ENCODE measurements at regions not wholly inside any gene's neighbourhood (a gene's known extent, or its start where the extent isn't known, plus 50 kb on each side); places are given as distances from the start of the nearest gene placed in this dataset.

DNA sequence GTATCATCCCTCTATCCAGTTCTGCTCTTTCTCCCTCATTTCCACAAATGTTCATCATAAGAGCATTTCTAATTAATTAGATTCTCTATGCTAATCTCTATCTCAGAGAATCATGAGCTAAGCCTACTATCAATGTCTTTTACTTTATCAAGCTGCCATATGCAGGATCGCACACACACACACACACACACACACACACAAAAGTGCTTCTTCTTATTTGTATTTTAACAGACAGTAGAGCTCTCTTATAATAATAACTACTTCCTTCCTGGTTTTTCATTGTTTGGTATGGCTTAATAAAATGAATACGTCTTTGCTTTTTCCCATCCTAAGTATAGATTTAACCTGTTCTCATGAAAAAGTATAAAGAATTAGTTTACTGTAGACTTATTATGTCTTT is 170.2 kb downstream of the HAO1 start:
- no peak overlapping the region for H3K27ac ChIP-seq
- H3K4me3 ChIP-seq = no peak overlapping the region
- no peak for TF ChIP-seq POLR2A (IDR thresholded peaks at IDR 0.05)
- TF ChIP-seq, protein P1, sequence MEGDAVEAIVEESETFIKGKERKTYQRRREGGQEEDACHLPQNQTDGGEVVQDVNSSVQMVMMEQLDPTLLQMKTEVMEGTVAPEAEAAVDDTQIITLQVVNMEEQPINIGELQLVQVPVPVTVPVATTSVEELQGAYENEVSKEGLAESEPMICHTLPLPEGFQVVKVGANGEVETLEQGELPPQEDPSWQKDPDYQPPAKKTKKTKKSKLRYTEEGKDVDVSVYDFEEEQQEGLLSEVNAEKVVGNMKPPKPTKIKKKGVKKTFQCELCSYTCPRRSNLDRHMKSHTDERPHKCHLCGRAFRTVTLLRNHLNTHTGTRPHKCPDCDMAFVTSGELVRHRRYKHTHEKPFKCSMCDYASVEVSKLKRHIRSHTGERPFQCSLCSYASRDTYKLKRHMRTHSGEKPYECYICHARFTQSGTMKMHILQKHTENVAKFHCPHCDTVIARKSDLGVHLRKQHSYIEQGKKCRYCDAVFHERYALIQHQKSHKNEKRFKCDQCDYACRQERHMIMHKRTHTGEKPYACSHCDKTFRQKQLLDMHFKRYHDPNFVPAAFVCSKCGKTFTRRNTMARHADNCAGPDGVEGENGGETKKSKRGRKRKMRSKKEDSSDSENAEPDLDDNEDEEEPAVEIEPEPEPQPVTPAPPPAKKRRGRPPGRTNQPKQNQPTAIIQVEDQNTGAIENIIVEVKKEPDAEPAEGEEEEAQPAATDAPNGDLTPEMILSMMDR (IDR thresholded peaks at IDR 0.05) = no peak
- no peaks in the 10 kb centered on the region for H3K36me3 ChIP-seq
- H3K4me1 ChIP-seq = no peaks in the 10 kb centered on the region
- no peaks in the 10 kb centered on the region for H3K9me3 ChIP-seq
- DNase-seq = no peak
- H3K27me3 ChIP-seq = no peaks in the 10 kb centered on the region
- intact Hi-C loops (cut with DNase I; ENCODE audit: low total_unique reads) = no loop called here

DNA sequence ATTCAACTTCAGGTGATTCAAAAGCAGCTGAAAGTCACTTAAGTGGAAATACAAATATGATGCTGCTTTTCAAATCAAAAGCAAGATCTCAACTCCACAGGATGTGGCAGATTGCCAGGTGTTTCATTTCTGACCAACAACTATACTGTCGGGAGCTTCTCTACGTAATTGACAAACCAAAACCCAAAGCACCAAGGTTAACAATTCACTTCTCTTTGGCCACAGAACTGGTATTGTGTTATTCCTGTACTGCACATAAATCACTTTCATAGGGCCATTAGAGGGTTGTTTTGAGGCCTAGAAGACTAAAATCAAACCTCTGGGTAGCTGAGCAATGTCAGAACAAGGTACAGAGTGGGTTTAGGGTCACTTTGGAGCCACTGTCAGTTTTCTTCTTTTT is 169.7 kb downstream of the HAO1 start:
- no peak for DNase-seq
- Histone ChIP-seq H3K4me3 (no peak overlapping the region), H3K27ac (no peak overlapping the region), H3K36me3 (no peaks in the 10 kb centered on the region), H3K27me3 (no peaks in the 10 kb centered on the region), H3K9me3 (no peaks in the 10 kb centered on the region), H3K4me1 (no peaks in the 10 kb centered on the region)
- TF ChIP-seq, protein P1 (IDR thresholded peaks at IDR 0.05) = no peak
- TF ChIP-seq POLR2A (IDR thresholded peaks at IDR 0.05) = no peak
- intact Hi-C loops (cut with DNase I; ENCODE audit: low total_unique reads) = no loop called here

DNA sequence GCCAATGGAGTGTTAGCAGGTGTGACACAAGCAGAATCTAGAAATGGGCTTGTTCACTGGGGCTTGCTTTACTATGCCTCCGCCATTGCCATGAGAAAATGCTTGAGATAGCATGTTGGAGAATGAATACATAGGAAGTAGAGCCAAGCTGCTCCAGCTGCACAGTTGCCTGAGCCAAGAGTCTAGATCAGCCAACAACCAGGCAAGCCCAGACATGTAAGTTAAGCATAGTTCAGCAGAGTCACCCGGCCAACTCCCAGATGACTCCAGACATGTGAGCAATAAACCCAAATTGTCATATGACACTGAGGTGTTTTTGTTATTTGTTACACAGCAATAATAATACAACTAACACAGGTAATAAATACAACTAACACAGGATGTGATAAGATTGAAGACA is 167.9 kb downstream of the HAO1 start:
- Histone ChIP-seq H3K36me3 (no peaks in the 10 kb centered on the region), H3K27ac (no peak overlapping the region), H3K27me3 (no peaks in the 10 kb centered on the region), H3K9me3 (no peaks in the 10 kb centered on the region), H3K4me1 (no peaks in the 10 kb centered on the region), H3K4me3 (no peak overlapping the region)
- intact Hi-C loops (cut with DNase I; ENCODE audit: low total_unique reads) = no loop called here
- no peak for TF ChIP-seq POLR2A (IDR thresholded peaks at IDR 0.05)
- TF ChIP-seq, protein P1 (IDR thresholded peaks at IDR 0.05) = no peak
- DNase-seq = no peak

DNA sequence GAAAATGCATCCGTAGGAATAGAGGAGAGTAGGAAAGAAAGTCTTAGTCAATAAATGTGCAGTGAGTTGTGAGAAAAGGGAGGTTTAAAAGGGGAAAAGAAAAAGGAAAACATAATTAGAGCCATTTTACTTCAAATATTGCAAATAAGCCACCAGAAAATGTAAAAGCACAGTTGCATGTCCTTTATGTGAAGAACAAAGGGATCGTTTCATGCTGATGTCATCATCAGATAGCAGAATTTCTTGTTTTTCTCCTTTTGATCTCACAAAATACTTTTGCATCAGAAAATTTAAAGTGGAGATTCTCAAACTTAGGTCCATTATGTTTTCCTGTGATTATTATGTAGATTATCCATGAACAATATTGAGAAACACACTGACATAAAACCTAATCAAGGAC is 166.7 kb downstream of the HAO1 start:
- DNase-seq = no peak
- Histone ChIP-seq H3K36me3 (no peaks in the 10 kb centered on the region), H3K4me1 (no peaks in the 10 kb centered on the region), H3K9me3 (no peaks in the 10 kb centered on the region), H3K4me3 (no peak overlapping the region), H3K27me3 (no peaks in the 10 kb centered on the region), H3K27ac (no peak overlapping the region)
- TF ChIP-seq, protein P1 (IDR thresholded peaks at IDR 0.05) = no peak
- no peak for TF ChIP-seq POLR2A (IDR thresholded peaks at IDR 0.05)
- intact Hi-C loops (cut with DNase I; ENCODE audit: low total_unique reads) = no loop called here

DNA sequence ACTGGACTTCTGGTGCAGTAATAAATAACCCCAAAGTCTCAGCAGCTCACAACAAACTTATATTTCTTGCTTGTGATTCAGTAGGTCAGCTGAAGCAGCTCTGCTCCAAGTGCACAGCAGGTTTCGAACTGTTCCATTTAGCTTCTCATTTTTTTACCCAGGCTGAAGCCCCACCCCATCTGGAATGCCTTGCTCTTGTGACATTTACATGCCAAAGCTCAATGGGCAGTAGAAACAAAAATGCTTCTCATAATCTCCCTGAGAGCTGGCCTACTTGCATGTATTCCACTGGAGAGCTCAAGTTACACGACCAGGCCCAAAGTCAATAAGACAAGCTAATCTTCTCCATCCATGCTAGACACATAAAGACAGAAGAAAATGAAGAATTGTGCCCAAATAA is 165.2 kb downstream of the HAO1 start:
- Histone ChIP-seq H3K27me3 (no peaks in the 10 kb centered on the region), H3K9me3 (no peaks in the 10 kb centered on the region), H3K4me3 (no peak overlapping the region), H3K27ac (no peak overlapping the region), H3K36me3 (no peaks in the 10 kb centered on the region), H3K4me1 (no peaks in the 10 kb centered on the region)
- intact Hi-C loops (cut with DNase I; ENCODE audit: low total_unique reads) = no loop called here
- TF ChIP-seq POLR2A (IDR thresholded peaks at IDR 0.05) = no peak
- TF ChIP-seq, protein P1 (IDR thresholded peaks at IDR 0.05) = no peak
- DNase-seq = no peak

Data from uterus (tissue), 3 donors.